Endothelial cell of umbilical vein (primary cell): ENCODE measurements at regions not wholly inside any gene's neighbourhood (a gene's known extent, or its start where the extent isn't known, plus 50 kb on each side); places are given as distances from the start of the nearest gene placed in this dataset.

Experiments used
- BruUV-seq: library from RNA; stranded (reverse); fragments of 400-500 nt; replicated peaks from 2 replicates; lab custom pipeline; 2021; lab: Mats Ljungman, UMichigan
- CTCF ChIA-PET: fragments of 300-600, 350-600 bp; sonication (Branson Sonifier 250); formaldehyde crosslinking; loops from one replicate; lab custom pipeline; 2021; ENCODE audit warnings: antibody characterized with exemption, inconsistent platforms; lab: Charles Lee
- POLR2A ChIA-PET: fragments of 300-600, 350-600 bp; sonication (Branson Sonifier 250); formaldehyde crosslinking; loops from one replicate; lab custom pipeline; 2021; ENCODE audit warnings: antibody characterized with exemption, inconsistent platforms; lab: Charles Lee
- DNase-seq: peaks from one replicate; pipeline ENCODE4 v3.0.0-alpha.2; 2011; ENCODE audit warnings: low read depth, low spot score
- FAIRE-seq: peaks from 2 replicates; lab custom pipeline; 2011; peaks lifted over from hg19 to GRCh38; lab: Jason Lieb, UNC
- H2AFZ ChIP-seq: 2 replicates; pipeline ENCODE4 v1.6.0; 2012; ENCODE audit warnings: low read depth, low read length, control low read depth, inconsistent platforms
- H3K27ac ChIP-seq: 2 replicates; pipeline ENCODE4 v1.5.1; 2011; ENCODE audit warnings: low read depth, mild to moderate bottlenecking, control low read depth, low read length, moderate library complexity; ENCODE audit not compliant: insufficient read depth
- H3K27me3 ChIP-seq, 2 experiments: 2 replicates each; pipeline versions ENCODE4 v1.6.0 to v1.6.1; 2011; ENCODE audit warnings: low read length in 2 of 2, mixed read lengths in 1 of 2; ENCODE audit not compliant: control insufficient read depth in 2 of 2, insufficient read depth in 2 of 2
- H3K36me3 ChIP-seq, 2 experiments: 2 replicates in 1 of 2; 3 replicates in 1 of 2; pipeline ENCODE4 v1.5.1; 2011; ENCODE audit warnings: low read length in 2 of 2, mild to moderate bottlenecking in 1 of 2, moderate library complexity in 1 of 2; ENCODE audit not compliant: control insufficient read depth in 2 of 2, insufficient read depth in 2 of 2; ENCODE audit errors: extremely low read depth in 1 of 2
- H3K4me1 ChIP-seq: 3 replicates; pipeline ENCODE4 v1.5.1; 2011; ENCODE audit warnings: mild to moderate bottlenecking, low read length; ENCODE audit not compliant: control insufficient read depth, insufficient read depth; ENCODE audit errors: extremely low read depth
- H3K4me2 ChIP-seq: 2 replicates; pipeline ENCODE4 v1.6.1; 2011; ENCODE audit warnings: low read length, control low read depth, mixed read lengths; ENCODE audit not compliant: insufficient read depth
- H3K4me3 ChIP-seq, 3 experiments: fragments of 200-600 bp in 1 of 3; sonication (generic), shearing (Covaris generic) in 1 of 3; replicated peaks in 1 of 3; 2 replicates each; pipeline ENCODE4 v1.5.1; 2011 to 2016; ENCODE audit warnings: control low read depth in 3 of 3, low read length in 3 of 3, mild to moderate bottlenecking in 2 of 3, inconsistent platforms in 1 of 3, low read depth in 1 of 3, moderate library complexity in 1 of 3; ENCODE audit not compliant: insufficient read depth in 1 of 3
- H3K79me2 ChIP-seq: 2 replicates; pipeline ENCODE4 v1.6.0; 2012; ENCODE audit warnings: low read length, inconsistent platforms; ENCODE audit not compliant: control insufficient read depth, insufficient read depth
- H3K9ac ChIP-seq: replicated peaks from 2 replicates; pipeline ENCODE3; 2011; ENCODE audit warnings: low read length, control low read depth; ENCODE audit not compliant: insufficient read depth; ENCODE audit errors: extremely low read depth
- H3K9me1 ChIP-seq: replicated peaks from 3 replicates; pipeline ENCODE4 v1.6.0; 2011; ENCODE audit warnings: mild to moderate bottlenecking, low read length; ENCODE audit not compliant: control insufficient read depth, insufficient read depth; ENCODE audit errors: extremely low read depth
- H3K9me3 ChIP-seq: replicated peaks from 2 replicates; pipeline ENCODE4 v1.5.1; 2012; ENCODE audit warnings: low read length, inconsistent platforms; ENCODE audit not compliant: control insufficient read depth, insufficient read depth
- H4K20me1 ChIP-seq: replicated peaks from 2 replicates; pipeline ENCODE3; 2011; ENCODE audit warnings: mild to moderate bottlenecking, low read length; ENCODE audit not compliant: control insufficient read depth, insufficient read depth; ENCODE audit errors: extremely low read depth
- CTCF ChIP-seq, 2 donors: IDR thresholded peaks; 1 replicate in 1 of 2; 2 replicates in 1 of 2; pipeline ENCODE4 v1.5.1; 2011; ENCODE audit warnings: low read length in 2 of 2, mild to moderate bottlenecking in 2 of 2, moderate library complexity in 2 of 2, control low read depth in 1 of 2, inconsistent platforms in 1 of 2, low read depth in 1 of 2; ENCODE audit not compliant: insufficient read depth in 1 of 2; ENCODE audit errors: extremely low read depth in 1 of 2
- EZH2 ChIP-seq: IDR thresholded peaks from 2 replicates; pipeline ENCODE4 v1.6.1; 2012; ENCODE audit warnings: borderline replicate concordance, low read depth, mild to moderate bottlenecking, moderate library complexity, low read length, inconsistent platforms; ENCODE audit not compliant: severe bottlenecking
- FOS ChIP-seq: IDR thresholded peaks from 2 replicates; pipeline ENCODE4 v1.6.1; 2011; ENCODE audit warnings: mild to moderate bottlenecking, low read length, moderate library complexity, borderline replicate concordance; ENCODE audit not compliant: insufficient read depth
- GATA2 ChIP-seq: IDR thresholded peaks from 2 replicates; pipeline ENCODE4 v1.7.0; 2011; ENCODE audit warnings: low read depth, mild to moderate bottlenecking, moderate library complexity, mixed read lengths, low read length; ENCODE audit not compliant: insufficient read length, insufficient read depth
- JUN ChIP-seq: IDR thresholded peaks from 2 replicates; pipeline ENCODE4 v1.6.1; 2011; ENCODE audit warnings: borderline replicate concordance, low read depth; ENCODE audit not compliant: insufficient read length, insufficient read depth
- MYC ChIP-seq: IDR thresholded peaks from one replicate; pipeline ENCODE4 v1.6.1; 2011; ENCODE audit warnings: mild to moderate bottlenecking, low read depth, low read length
- POLR2A ChIP-seq: IDR thresholded peaks from 2 replicates; pipeline ENCODE4 v1.6.1; 2012; ENCODE audit warnings: low read depth, mild to moderate bottlenecking, control low read depth, low read length
- POLR2AphosphoS5 ChIP-seq: IDR thresholded peaks from 2 replicates; pipeline ENCODE4 v1.6.1; 2012; ENCODE audit warnings: low read depth, mild to moderate bottlenecking, control low read depth, low read length, moderate library complexity; ENCODE audit not compliant: insufficient read depth
- dilution Hi-C: fragments of 300-500 bp; cut with MboI; formaldehyde crosslinking; loops from one replicate; pipeline ENCODE4 v1.15.0; 2019; ENCODE audit warnings: low sequenced_read_pairs; ENCODE audit not compliant: extremely low pct_ligation_motif_present
- intact Hi-C: fragments of 100-400 bp; cut with micrococcal nuclease; formaldehyde crosslinking; loops from one replicate; pipeline ENCODE4 v1.10.0; 2022
- TF ChIP-seq, protein P1 (sequence below): IDR thresholded peaks from 2 replicates; pipeline ENCODE4 v1.6.1; 2011; ENCODE audit not compliant: insufficient read depth, insufficient read length

DNA sequence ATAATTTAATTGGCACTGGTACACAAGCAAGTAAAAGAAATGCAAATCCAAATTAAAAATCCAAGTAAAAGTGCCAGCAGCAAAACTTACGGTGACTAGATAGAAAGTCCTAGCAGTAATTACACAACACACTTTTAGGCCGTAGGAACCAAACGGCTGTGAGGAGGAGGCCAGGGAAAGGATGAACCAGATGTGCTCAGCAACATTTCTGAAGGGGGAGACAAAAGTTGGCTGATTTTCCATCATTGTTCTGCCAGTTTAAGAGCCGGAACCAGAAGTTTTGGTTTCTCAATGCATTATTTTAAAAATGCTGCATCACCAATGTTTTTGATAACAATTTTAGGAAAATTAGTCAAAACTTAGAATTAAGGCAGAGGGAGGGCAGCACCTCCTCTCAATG lies 68.7 kb upstream of the ENPP6 start:
- Histone ChIP-seq H3K9ac (no peak overlapping the region), H4K20me1 (no peaks in the 10 kb centered on the region), H2AFZ (no peak overlapping the region), H3K36me3 (no peaks in the 10 kb centered on the region), H3K4me2 (no peak overlapping the region), H3K4me3 (no peak overlapping the region), H3K9me3 (no peaks in the 10 kb centered on the region), H3K27me3 (no peaks in the 10 kb centered on the region), H3K79me2 (no peaks in the 10 kb centered on the region), H3K4me1 (no peaks in the 10 kb centered on the region), H3K9me1 (no peaks in the 10 kb centered on the region), H3K27ac (no peak overlapping the region)
- intact Hi-C loops: no loop called here
- POLR2A ChIA-PET: no interaction called here
- BruUV-seq: no TSS peak
- TF ChIP-seq, protein P1, sequence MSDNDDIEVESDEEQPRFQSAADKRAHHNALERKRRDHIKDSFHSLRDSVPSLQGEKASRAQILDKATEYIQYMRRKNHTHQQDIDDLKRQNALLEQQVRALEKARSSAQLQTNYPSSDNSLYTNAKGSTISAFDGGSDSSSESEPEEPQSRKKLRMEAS: no peak
- TF ChIP-seq GATA2 (no peak), CTCF (IDR thresholded peaks at IDR 0.05; ENCODE audit: extremely low read depth in 1 of 2, insufficient read depth in 1 of 2, low read depth in 1 of 2, low read length in 2 of 2) (no peak)
- no peak for FAIRE-seq
- dilution Hi-C loops: no loop called here
- no peak for DNase-seq
- CTCF ChIA-PET: no interaction called here

DNA sequence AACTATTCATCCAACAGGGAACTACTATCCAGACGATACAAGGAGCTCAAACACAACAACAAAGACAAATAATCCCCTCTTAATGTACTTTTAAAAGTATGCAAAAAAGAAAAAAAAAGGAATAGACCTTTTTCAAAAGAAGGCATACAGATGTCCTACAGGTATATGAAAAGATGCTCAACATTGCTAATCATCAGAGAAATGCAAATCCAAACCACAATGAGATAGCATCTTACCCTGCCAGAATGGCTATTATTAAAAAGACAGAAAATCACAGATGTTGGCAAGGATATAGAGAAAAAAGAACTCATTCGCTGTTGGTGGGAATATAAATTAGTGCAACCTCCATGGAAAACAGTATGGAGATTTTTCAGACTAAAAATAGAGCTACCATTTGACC lies 67.1 kb upstream of the ENPP6 start:
- Histone ChIP-seq H4K20me1 (no peaks in the 10 kb centered on the region), H3K4me3 (no peak overlapping the region), H3K4me2 (no peak overlapping the region), H3K9me1 (no peaks in the 10 kb centered on the region), H3K9me3 (no peaks in the 10 kb centered on the region), H3K4me1 (no peaks in the 10 kb centered on the region), H3K36me3 (no peaks in the 10 kb centered on the region), H3K9ac (no peak overlapping the region), H3K27ac (no peak overlapping the region), H3K79me2 (no peaks in the 10 kb centered on the region), H3K27me3 (no peaks in the 10 kb centered on the region), H2AFZ (no peak overlapping the region)
- POLR2A ChIA-PET: no interaction called here
- no peak for DNase-seq
- intact Hi-C loops: no loop called here
- FAIRE-seq: no peak
- dilution Hi-C loops: no loop called here
- TF ChIP-seq GATA2 (no peak), POLR2AphosphoS5 (no peak), JUN (no peak), CTCF (IDR thresholded peaks at IDR 0.05; ENCODE audit: extremely low read depth in 1 of 2, insufficient read depth in 1 of 2, low read depth in 1 of 2, low read length in 2 of 2) (no peak), POLR2A (no peak), FOS (no peak), MYC (no peak), EZH2 (no peak)
- TF ChIP-seq, protein P1: no peak
- BruUV-seq: no TSS peak
- CTCF ChIA-PET: interaction anchor here (1.1 to 2.2 kb wide), 2 partner anchors 17 to 21 kb away, joined by 3 to 7 read pairs; no protein-coding TSS in a partner anchor
